ENCODE measurements at regions not wholly inside any gene's neighbourhood (a gene's known extent, or its start where the extent isn't known, plus 50 kb on each side); places are given as distances from the start of the nearest gene placed in this dataset.

GRCh38 chr11:134727204-134727603 lies 315.2 kb upstream of the B3GAT1 start:
- Histone ChIP-seq H3K23ac (ENCODE audit: insufficient read length, low read depth, low read length) (no peak overlapping the region), H2BK120ac (ENCODE audit: low read depth, low read length, poor library complexity, severe bottlenecking) (no peak overlapping the region), H3K9ac (ENCODE audit: extremely low read depth, insufficient read length, low read length) (no peak overlapping the region), H2AK5ac (ENCODE audit: insufficient read length, low read length) (no peak overlapping the region), H3K4ac (ENCODE audit: low read depth, low read length) (no peak overlapping the region), H3K23me2 (ENCODE audit: insufficient read length, low read depth, low read length, poor library complexity, severe bottlenecking) (no peaks in the 10 kb centered on the region), H2BK5ac (ENCODE audit: insufficient read length, low read length) (no peak overlapping the region), H2BK12ac (ENCODE audit: insufficient read length, low read depth, low read length) (no peak overlapping the region), H3T11ph (ENCODE audit: low read length) (no peak overlapping the region), H3K18ac (ENCODE audit: insufficient read length, low read depth, low read length) (no peak overlapping the region), H3K4me2 (ENCODE audit: insufficient read depth, insufficient read length, low read length) (no peak overlapping the region), H4K91ac (ENCODE audit: insufficient read length, low read depth, low read length) (no peak overlapping the region), H3K14ac (ENCODE audit: insufficient read depth, low read length) (no peak overlapping the region), H2AFZ (ENCODE audit: low read length) (no peak overlapping the region), H3K79me2 (ENCODE audit: insufficient read depth, low read length) (no peaks in the 10 kb centered on the region), H3K9me3 (ENCODE audit: control insufficient read depth, low read depth, low read length) (no peaks in the 10 kb centered on the region), H3K4me1 (ENCODE audit: insufficient read depth, low read length) (peaks cover 6% of the 10 kb centered on the region; the same call in 1 of the 2 replicates), H3K56ac (ENCODE audit: insufficient read length, low read depth, low read length) (no peak overlapping the region), H4K20me1 (ENCODE audit: control insufficient read depth, insufficient read depth, insufficient read length) (no peaks in the 10 kb centered on the region), H2BK20ac (ENCODE audit: low read depth, low read length, poor library complexity, severe bottlenecking) (no peak overlapping the region), H3K27ac (ENCODE audit: insufficient read length, low read depth, low read length) (no peak overlapping the region), H4K5ac (ENCODE audit: insufficient read length, low read depth, low read length) (no peak overlapping the region), H3K79me1 (ENCODE audit: insufficient read depth, low read depth, low read length, poor library complexity, severe bottlenecking) (no peaks in the 10 kb centered on the region), H2BK15ac (ENCODE audit: low read depth, low read length) (no peak overlapping the region), H3K27me3 (ENCODE audit: insufficient read depth, low read length) (no peaks in the 10 kb centered on the region), H4K8ac (replicated peaks; ENCODE audit: insufficient read length, low read depth, low read length) (no peak overlapping the region)
- Mint-ChIP-seq H3K4me1 (peaks cover 67 to 72% of the 10 kb centered on the region in 2 experiments), H3K9me3 (no peaks in the 10 kb centered on the region), H3K36me3 (ENCODE audit: insufficient read depth in 1 of 3, low read depth in 3 of 3) (no peaks in the 10 kb centered on the region), H3K27ac (no peak overlapping the region), H3K4me3 (no peak overlapping the region), H3K27me3 (ENCODE audit: low read depth) (peaks cover 32% of the 10 kb centered on the region)
- no peak for DNase-seq
- WGBS (ENCODE audit: extremely low coverage, insufficient read length, low lambda C conversion rate), result no CpG with 5 or more reads among the region's 13 CpGs
- peak; percentile 22; the same call in 2 of the 3 replicates for TF ChIP-seq CTCF (conservative IDR thresholded peaks at IDR 0.05)
